WTC11 (cell line): ENCODE measurements at regions not wholly inside any gene's neighbourhood (a gene's known extent, or its start where the extent isn't known, plus 50 kb on each side); places are given as distances from the start of the nearest gene placed in this dataset.

Source experiments
- FOXJ3 ChIP-seq: sonication (generic); formaldehyde crosslinking; IDR thresholded peaks from 2 replicates; pipeline ENCODE4 v1.9.0; 2021; ENCODE audit warnings: missing genetic modification reagents, mild to moderate bottlenecking, borderline replicate concordance
- GTF2I ChIP-seq: fragments of 250-450 bp; sonication (Bioruptor Pico); conservative IDR thresholded peaks from 2 replicates; pipeline ENCODE4 v1.4.0; 2021; ENCODE audit warnings: mild to moderate bottlenecking
- NR2C2 ChIP-seq: sonication (generic); formaldehyde crosslinking; IDR thresholded peaks from 2 replicates; pipeline ENCODE4 v1.8.0; 2022; ENCODE audit warnings: mild to moderate bottlenecking, missing genetic modification reagents
- SOX15 ChIP-seq: fragments of 250-450 bp; sonication (Bioruptor Pico); IDR thresholded peaks from 2 replicates; pipeline ENCODE4 v1.9.0; 2021; ENCODE audit warnings: mild to moderate bottlenecking
- ZBTB21 ChIP-seq: sonication (generic); formaldehyde crosslinking; IDR thresholded peaks from 2 replicates; pipeline ENCODE4 v1.8.1; 2023; ENCODE audit warnings: mild to moderate bottlenecking, missing genetic modification reagents, borderline replicate concordance
- ZNF121 ChIP-seq: sonication (generic); formaldehyde crosslinking; IDR thresholded peaks from 2 replicates; pipeline ENCODE4 v1.8.0; 2023; ENCODE audit warnings: missing genetic modification reagents
- ZNF423 ChIP-seq: fragments of 250-450 bp; sonication (Bioruptor Pico); IDR thresholded peaks from 2 replicates; pipeline ENCODE4 v2.1.2; 2022; ENCODE audit warnings: mild to moderate bottlenecking, moderate library complexity
- TF ChIP-seq, protein P1 (sequence below): sonication (generic); formaldehyde crosslinking; IDR thresholded peaks from 2 replicates; pipeline ENCODE4 v1.8.1; 2023; ENCODE audit warnings: mild to moderate bottlenecking, missing genetic modification reagents, moderate library complexity
- TF ChIP-seq, protein P2 (sequence below): fragments of 250-450 bp; sonication (Bioruptor Pico); IDR thresholded peaks from 2 replicates; pipeline ENCODE4 v1.9.0; 2021; ENCODE audit warnings: mild to moderate bottlenecking, borderline replicate concordance
- TF ChIP-seq, protein P3 (sequence below): sonication (generic); formaldehyde crosslinking; IDR thresholded peaks from 2 replicates; pipeline ENCODE4 v1.8.0; 2023; ENCODE audit warnings: missing genetic modification reagents, mild to moderate bottlenecking, borderline replicate concordance
- TF ChIP-seq, protein P4 (sequence below): sonication (generic); formaldehyde crosslinking; IDR thresholded peaks from 2 replicates; pipeline ENCODE4 v1.8.1; 2022; ENCODE audit warnings: missing genetic modification reagents, borderline replicate concordance
- TF ChIP-seq, protein P5 (sequence below): sonication (generic); formaldehyde crosslinking; IDR thresholded peaks from 2 replicates; pipeline ENCODE4 v1.8.1; 2023; ENCODE audit warnings: mild to moderate bottlenecking, missing genetic modification reagents, borderline replicate concordance

DNA sequence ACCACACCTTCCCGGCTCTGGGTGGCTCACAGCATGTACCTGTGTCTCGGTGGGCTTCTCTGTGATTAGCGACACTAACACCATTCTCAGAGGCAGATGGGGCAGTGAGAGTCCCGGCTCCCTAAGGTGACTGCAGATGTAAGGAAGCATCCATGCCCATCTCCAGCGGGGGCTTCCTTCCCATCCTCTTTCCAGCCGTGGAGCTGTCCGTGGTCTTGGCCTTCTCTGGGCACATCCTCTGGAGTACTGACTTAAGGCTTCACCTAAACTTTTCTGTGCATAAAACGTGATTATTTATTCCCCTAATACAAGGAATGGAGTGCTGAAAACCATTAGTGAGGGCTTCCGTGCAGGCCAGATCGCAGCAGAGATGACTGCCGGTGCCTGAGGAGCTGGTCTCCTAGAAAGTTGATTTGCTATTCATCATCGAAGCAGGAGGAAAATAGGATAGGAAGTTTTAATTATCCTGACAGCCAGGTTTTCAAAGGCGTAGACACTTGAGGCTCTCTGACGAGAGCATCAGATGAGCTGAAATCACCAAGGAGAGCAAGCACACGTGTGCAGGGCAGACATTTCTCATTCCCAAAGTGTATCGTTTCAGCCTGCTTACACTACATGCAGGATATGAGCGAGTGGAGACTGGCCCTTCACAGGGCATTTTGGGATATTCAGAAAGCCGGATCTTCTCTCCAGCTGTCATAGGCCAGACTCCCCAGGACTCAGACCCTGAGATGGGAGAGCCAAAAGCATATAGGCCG, 186.1 kb upstream of the SALL3 start (continued):
- TF ChIP-seq, protein P1, sequence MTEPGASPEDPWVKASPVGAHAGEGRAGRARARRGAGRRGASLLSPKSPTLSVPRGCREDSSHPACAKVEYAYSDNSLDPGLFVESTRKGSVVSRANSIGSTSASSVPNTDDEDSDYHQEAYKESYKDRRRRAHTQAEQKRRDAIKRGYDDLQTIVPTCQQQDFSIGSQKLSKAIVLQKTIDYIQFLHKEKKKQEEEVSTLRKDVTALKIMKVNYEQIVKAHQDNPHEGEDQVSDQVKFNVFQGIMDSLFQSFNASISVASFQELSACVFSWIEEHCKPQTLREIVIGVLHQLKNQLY (CRISPR knock-in tag): no peak
- TF ChIP-seq, protein P2, sequence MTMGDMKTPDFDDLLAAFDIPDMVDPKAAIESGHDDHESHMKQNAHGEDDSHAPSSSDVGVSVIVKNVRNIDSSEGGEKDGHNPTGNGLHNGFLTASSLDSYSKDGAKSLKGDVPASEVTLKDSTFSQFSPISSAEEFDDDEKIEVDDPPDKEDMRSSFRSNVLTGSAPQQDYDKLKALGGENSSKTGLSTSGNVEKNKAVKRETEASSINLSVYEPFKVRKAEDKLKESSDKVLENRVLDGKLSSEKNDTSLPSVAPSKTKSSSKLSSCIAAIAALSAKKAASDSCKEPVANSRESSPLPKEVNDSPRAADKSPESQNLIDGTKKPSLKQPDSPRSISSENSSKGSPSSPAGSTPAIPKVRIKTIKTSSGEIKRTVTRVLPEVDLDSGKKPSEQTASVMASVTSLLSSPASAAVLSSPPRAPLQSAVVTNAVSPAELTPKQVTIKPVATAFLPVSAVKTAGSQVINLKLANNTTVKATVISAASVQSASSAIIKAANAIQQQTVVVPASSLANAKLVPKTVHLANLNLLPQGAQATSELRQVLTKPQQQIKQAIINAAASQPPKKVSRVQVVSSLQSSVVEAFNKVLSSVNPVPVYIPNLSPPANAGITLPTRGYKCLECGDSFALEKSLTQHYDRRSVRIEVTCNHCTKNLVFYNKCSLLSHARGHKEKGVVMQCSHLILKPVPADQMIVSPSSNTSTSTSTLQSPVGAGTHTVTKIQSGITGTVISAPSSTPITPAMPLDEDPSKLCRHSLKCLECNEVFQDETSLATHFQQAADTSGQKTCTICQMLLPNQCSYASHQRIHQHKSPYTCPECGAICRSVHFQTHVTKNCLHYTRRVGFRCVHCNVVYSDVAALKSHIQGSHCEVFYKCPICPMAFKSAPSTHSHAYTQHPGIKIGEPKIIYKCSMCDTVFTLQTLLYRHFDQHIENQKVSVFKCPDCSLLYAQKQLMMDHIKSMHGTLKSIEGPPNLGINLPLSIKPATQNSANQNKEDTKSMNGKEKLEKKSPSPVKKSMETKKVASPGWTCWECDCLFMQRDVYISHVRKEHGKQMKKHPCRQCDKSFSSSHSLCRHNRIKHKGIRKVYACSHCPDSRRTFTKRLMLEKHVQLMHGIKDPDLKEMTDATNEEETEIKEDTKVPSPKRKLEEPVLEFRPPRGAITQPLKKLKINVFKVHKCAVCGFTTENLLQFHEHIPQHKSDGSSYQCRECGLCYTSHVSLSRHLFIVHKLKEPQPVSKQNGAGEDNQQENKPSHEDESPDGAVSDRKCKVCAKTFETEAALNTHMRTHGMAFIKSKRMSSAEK (CRISPR knock-in tag): no peak
- no peak for TF ChIP-seq FOXJ3 (CRISPR knock-in tag)
- TF ChIP-seq ZNF121 (CRISPR knock-in tag): no peak
- TF ChIP-seq, protein P3, sequence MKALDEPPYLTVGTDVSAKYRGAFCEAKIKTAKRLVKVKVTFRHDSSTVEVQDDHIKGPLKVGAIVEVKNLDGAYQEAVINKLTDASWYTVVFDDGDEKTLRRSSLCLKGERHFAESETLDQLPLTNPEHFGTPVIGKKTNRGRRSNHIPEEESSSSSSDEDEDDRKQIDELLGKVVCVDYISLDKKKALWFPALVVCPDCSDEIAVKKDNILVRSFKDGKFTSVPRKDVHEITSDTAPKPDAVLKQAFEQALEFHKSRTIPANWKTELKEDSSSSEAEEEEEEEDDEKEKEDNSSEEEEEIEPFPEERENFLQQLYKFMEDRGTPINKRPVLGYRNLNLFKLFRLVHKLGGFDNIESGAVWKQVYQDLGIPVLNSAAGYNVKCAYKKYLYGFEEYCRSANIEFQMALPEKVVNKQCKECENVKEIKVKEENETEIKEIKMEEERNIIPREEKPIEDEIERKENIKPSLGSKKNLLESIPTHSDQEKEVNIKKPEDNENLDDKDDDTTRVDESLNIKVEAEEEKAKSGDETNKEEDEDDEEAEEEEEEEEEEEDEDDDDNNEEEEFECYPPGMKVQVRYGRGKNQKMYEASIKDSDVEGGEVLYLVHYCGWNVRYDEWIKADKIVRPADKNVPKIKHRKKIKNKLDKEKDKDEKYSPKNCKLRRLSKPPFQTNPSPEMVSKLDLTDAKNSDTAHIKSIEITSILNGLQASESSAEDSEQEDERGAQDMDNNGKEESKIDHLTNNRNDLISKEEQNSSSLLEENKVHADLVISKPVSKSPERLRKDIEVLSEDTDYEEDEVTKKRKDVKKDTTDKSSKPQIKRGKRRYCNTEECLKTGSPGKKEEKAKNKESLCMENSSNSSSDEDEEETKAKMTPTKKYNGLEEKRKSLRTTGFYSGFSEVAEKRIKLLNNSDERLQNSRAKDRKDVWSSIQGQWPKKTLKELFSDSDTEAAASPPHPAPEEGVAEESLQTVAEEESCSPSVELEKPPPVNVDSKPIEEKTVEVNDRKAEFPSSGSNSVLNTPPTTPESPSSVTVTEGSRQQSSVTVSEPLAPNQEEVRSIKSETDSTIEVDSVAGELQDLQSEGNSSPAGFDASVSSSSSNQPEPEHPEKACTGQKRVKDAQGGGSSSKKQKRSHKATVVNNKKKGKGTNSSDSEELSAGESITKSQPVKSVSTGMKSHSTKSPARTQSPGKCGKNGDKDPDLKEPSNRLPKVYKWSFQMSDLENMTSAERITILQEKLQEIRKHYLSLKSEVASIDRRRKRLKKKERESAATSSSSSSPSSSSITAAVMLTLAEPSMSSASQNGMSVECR (CRISPR knock-in tag): no peak
- TF ChIP-seq ZBTB21: no peak
- no peak for TF ChIP-seq GTF2I (CRISPR knock-in tag)
- TF ChIP-seq NR2C2 (CRISPR knock-in tag): no peak
- no peak for TF ChIP-seq SOX15
- TF ChIP-seq, protein P4, sequence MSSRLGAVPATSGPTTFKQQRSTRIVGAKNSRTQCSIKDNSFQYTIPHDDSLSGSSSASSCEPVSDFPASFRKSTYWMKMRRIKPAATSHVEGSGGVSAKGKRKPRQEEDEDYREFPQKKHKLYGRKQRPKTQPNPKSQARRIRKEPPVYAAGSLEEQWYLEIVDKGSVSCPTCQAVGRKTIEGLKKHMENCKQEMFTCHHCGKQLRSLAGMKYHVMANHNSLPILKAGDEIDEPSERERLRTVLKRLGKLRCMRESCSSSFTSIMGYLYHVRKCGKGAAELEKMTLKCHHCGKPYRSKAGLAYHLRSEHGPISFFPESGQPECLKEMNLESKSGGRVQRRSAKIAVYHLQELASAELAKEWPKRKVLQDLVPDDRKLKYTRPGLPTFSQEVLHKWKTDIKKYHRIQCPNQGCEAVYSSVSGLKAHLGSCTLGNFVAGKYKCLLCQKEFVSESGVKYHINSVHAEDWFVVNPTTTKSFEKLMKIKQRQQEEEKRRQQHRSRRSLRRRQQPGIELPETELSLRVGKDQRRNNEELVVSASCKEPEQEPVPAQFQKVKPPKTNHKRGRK: no peak
- TF ChIP-seq, protein P5, sequence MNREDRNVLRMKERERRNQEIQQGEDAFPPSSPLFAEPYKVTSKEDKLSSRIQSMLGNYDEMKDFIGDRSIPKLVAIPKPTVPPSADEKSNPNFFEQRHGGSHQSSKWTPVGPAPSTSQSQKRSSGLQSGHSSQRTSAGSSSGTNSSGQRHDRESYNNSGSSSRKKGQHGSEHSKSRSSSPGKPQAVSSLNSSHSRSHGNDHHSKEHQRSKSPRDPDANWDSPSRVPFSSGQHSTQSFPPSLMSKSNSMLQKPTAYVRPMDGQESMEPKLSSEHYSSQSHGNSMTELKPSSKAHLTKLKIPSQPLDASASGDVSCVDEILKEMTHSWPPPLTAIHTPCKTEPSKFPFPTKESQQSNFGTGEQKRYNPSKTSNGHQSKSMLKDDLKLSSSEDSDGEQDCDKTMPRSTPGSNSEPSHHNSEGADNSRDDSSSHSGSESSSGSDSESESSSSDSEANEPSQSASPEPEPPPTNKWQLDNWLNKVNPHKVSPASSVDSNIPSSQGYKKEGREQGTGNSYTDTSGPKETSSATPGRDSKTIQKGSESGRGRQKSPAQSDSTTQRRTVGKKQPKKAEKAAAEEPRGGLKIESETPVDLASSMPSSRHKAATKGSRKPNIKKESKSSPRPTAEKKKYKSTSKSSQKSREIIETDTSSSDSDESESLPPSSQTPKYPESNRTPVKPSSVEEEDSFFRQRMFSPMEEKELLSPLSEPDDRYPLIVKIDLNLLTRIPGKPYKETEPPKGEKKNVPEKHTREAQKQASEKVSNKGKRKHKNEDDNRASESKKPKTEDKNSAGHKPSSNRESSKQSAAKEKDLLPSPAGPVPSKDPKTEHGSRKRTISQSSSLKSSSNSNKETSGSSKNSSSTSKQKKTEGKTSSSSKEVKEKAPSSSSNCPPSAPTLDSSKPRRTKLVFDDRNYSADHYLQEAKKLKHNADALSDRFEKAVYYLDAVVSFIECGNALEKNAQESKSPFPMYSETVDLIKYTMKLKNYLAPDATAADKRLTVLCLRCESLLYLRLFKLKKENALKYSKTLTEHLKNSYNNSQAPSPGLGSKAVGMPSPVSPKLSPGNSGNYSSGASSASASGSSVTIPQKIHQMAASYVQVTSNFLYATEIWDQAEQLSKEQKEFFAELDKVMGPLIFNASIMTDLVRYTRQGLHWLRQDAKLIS (CRISPR knock-in tag): no peak
- no peak for TF ChIP-seq ZNF423 (CRISPR knock-in tag)
